ENCODE measurements at regions not wholly inside any gene's neighbourhood (a gene's known extent, or its start where the extent isn't known, plus 50 kb on each side); places are given as distances from the start of the nearest gene placed in this dataset.

DNA sequence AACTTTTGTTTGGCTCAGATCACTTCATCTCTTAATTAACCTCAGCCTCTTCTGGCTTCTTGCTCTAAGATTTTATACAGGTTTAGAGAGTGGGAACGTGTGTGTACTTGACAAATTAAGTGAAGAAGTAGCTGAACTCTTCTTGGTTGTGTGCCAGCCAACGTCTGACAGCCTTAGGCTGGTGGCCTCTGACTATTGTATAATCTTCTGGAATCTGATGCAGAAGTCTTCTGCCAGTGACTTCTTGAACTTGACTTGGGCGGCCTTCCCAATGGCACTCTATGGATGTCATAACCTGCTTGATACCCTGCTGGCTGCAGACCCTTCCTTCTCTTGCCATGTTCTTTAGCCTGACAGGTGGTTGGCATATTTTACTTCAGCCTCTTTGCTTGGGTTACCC, 660.5 kb downstream of the DOK5 start:
- intact Hi-C loops (cut with micrococcal nuclease; ENCODE audit: unreplicated experiment), result no loop called here
- whole genome bisulfite sequencing (ENCODE audit: insufficient coverage, insufficient replicate concordance, low lambda C conversion rate, missing lambda C conversion rate), result 0% methylated on average over 3 of the region's 3 CpGs
- Histone ChIP-seq H3K4me3 (no peak overlapping the region), H3K9me3 (replicated peaks; ENCODE audit: control insufficient read depth, insufficient read depth, low read length) (no peaks in the 10 kb centered on the region), H3K27ac (ENCODE audit: control insufficient read depth, insufficient read depth) (no peak overlapping the region), H2AFZ (ENCODE audit: control insufficient read depth, low read depth, low read length) (no peak overlapping the region), H3K36me3 (ENCODE audit: control insufficient read depth in 2 of 2, insufficient read depth in 2 of 2, low read length in 1 of 2) (no peaks in the 10 kb centered on the region), H3K4me2 (ENCODE audit: control insufficient read depth, insufficient read depth) (no peak overlapping the region), H3K9ac (ENCODE audit: control insufficient read depth, insufficient read depth, low read length) (no peak overlapping the region), H4K20me1 (ENCODE audit: control insufficient read depth, insufficient read depth) (no peaks in the 10 kb centered on the region), H3K4me1 (ENCODE audit: control insufficient read depth, insufficient read depth, low read length) (no peaks in the 10 kb centered on the region), H3K27me3 (replicated peaks in 1 of 2; ENCODE audit: control insufficient read depth in 2 of 2, insufficient read depth in 2 of 2, low read length in 1 of 2) (no peaks in the 10 kb centered on the region), H3K79me2 (ENCODE audit: control insufficient read depth, insufficient read depth, low read length) (no peaks in the 10 kb centered on the region)
- no peak for FAIRE-seq
- in situ Hi-C loops (cut with MboI), result no loop called here
- POLR2A ChIA-PET, result interaction anchor here (0.5 kb wide), 1 partner anchor 19 kb away, joined by 7 read pairs; no protein-coding TSS in a partner anchor
- TF ChIP-seq FOS (IDR thresholded peaks at IDR 0.05; ENCODE audit: borderline replicate concordance, extremely low read depth, insufficient read length) (no peak), GATAD2B (conservative IDR thresholded peaks at IDR 0.05; ENCODE audit: low read depth) (no peak), MXI1 (IDR thresholded peaks at IDR 0.05; ENCODE audit: low read depth, low read length) (no peak), YBX1 (IDR thresholded peaks at IDR 0.05) (no peak), FOXM1 (IDR thresholded peaks at IDR 0.05; ENCODE audit: low read depth, low read length) (no peak), MYB (IDR thresholded peaks at IDR 0.05; ENCODE audit: borderline replicate concordance, low read depth, low read length) (no peak), ZNF687 (IDR thresholded peaks at IDR 0.05) (no peak)
- RAD21 ChIA-PET (ENCODE audit: unreplicated experiment), result interaction anchor here (0.9 kb wide), 1 partner anchor 19 kb away, joined by 3 read pairs; no protein-coding TSS in a partner anchor
- no TSS peak for BruUV-seq (replicated peaks)
- CTCF ChIA-PET, result interaction anchor here (1.0 kb wide), 1 partner anchor 20 kb away, joined by 3 read pairs; no protein-coding TSS in a partner anchor
- DNase-seq (ENCODE audit: low read depth, low spot score), result no peak
- no peak for ATAC-seq
- SMC1A ChIA-PET (ENCODE audit: uncharacterized antibody, unreplicated experiment), result interaction anchor here (1.8 kb wide), 1 partner anchor 18 kb away, joined by 6 read pairs; no protein-coding TSS in a partner anchor

Measured in GM12878 (cell line).